GM23338 (cell line): ENCODE measurements at regions not wholly inside any gene's neighbourhood (a gene's known extent, or its start where the extent isn't known, plus 50 kb on each side); places are given as distances from the start of the nearest gene placed in this dataset.

ENCODE experiments used
- ATAC-seq: fragments of 200-7000 bp; cut with Tn5 transposase; 3 replicates; pipeline ENCODE4 v1.9.1; 2020
- DNase-seq: peaks from one replicate; pipeline ENCODE4 v3.0.0-alpha.2; 2015; ENCODE audit warnings: low spot score
- H2AFZ ChIP-seq: fragments of 200-600 bp; sonication (generic); 2 replicates; pipeline ENCODE4 v1.8.0; 2016; ENCODE audit warnings: antibody characterized with exemption, mild to moderate bottlenecking, moderate library complexity
- H3F3A ChIP-seq: fragments of 200-600 bp; sonication (generic); replicated peaks from 2 replicates; pipeline ENCODE4 v1.8.0; 2017; ENCODE audit warnings: antibody characterized with exemption, mixed run types, low read depth
- H3K27ac ChIP-seq: fragments of 200-600 bp; sonication (generic); 2 replicates; pipeline ENCODE4 v1.6.1; 2016; ENCODE audit warnings: low read depth
- H3K27me3 ChIP-seq: fragments of 200-600 bp; sonication (generic); 2 replicates; pipeline ENCODE4 v1.8.0; 2016; ENCODE audit warnings: mild to moderate bottlenecking, mixed run types, moderate library complexity; ENCODE audit not compliant: insufficient read depth
- H3K36me3 ChIP-seq: fragments of 200-600 bp; sonication (generic); 2 replicates; pipeline ENCODE4 v1.8.0; 2016; ENCODE audit warnings: mild to moderate bottlenecking; ENCODE audit not compliant: insufficient read depth
- H3K4me1 ChIP-seq: fragments of 200-600 bp; sonication (generic); 2 replicates; pipeline ENCODE4 v1.8.0; 2016; ENCODE audit warnings: mild to moderate bottlenecking, moderate library complexity; ENCODE audit not compliant: insufficient read depth
- H3K4me2 ChIP-seq: fragments of 200-600 bp; sonication (generic); 2 replicates; pipeline ENCODE4 v1.7.1; 2017; ENCODE audit warnings: mixed run types
- H3K4me3 ChIP-seq: fragments of 200-600 bp; sonication (generic); 2 replicates; pipeline ENCODE4 v1.6.1; 2016; ENCODE audit warnings: mixed run types
- H3K79me2 ChIP-seq: fragments of 200-600 bp; sonication (generic); replicated peaks from 2 replicates; pipeline ENCODE4 v1.8.0; 2017; ENCODE audit warnings: mild to moderate bottlenecking; ENCODE audit not compliant: insufficient read depth
- H3K9me2 ChIP-seq: fragments of 200-600 bp; sonication (generic); 2 replicates; pipeline ENCODE4 v1.8.0; 2017; ENCODE audit not compliant: insufficient read depth
- H4K20me1 ChIP-seq: fragments of 200-600 bp; sonication (generic); replicated peaks from 2 replicates; pipeline ENCODE4 v1.8.0; 2017; ENCODE audit warnings: mild to moderate bottlenecking; ENCODE audit not compliant: insufficient read depth
- H3K27ac Mint-ChIP-seq: 2 replicates; pipeline ENCODE4 v1.8.0; 2020; ENCODE audit warnings: inconsistent platforms, mild to moderate bottlenecking, moderate library complexity, mixed read lengths
- H3K27me3 Mint-ChIP-seq: 3 replicates; pipeline ENCODE4 v1.8.0; 2022; ENCODE audit warnings: low read depth, mild to moderate bottlenecking, moderate library complexity, mixed read lengths, inconsistent platforms; ENCODE audit not compliant: insufficient read depth, poor library complexity
- H3K36me3 Mint-ChIP-seq: 3 replicates; pipeline ENCODE4 v1.8.0; 2021; ENCODE audit warnings: low read depth, mild to moderate bottlenecking, inconsistent platforms, moderate library complexity, mixed read lengths
- H3K4me1 Mint-ChIP-seq: 3 replicates; pipeline ENCODE4 v1.8.0; 2020; ENCODE audit warnings: mild to moderate bottlenecking, inconsistent platforms, mixed read lengths
- H3K4me3 Mint-ChIP-seq: 3 replicates; pipeline ENCODE4 v1.8.0; 2021; ENCODE audit warnings: moderate library complexity, mild to moderate bottlenecking, inconsistent platforms, mixed read lengths
- H3K9me3 Mint-ChIP-seq: 3 replicates; pipeline ENCODE4 v1.8.0; 2020; ENCODE audit warnings: moderate library complexity, mild to moderate bottlenecking, inconsistent platforms, mixed read lengths
- CTCF ChIP-seq, 2 experiments: fragments of 200-600 bp in 1 of 2; sonication (generic) in 1 of 2; conservative IDR thresholded peaks; 2 replicates each; pipeline versions ENCODE4 v1.5.1 to v1.6.1; 2016 to 2017; ENCODE audit warnings: antibody characterized with exemption in 2 of 2, low read depth in 2 of 2, mild to moderate bottlenecking in 2 of 2, moderate library complexity in 1 of 2
- ETS1 ChIP-seq: IDR thresholded peaks from 2 replicates; pipeline ENCODE4 v1.6.1; 2016; ENCODE audit warnings: antibody characterized with exemption
- EZH2 ChIP-seq: fragments of 200-600 bp; sonication (generic); IDR thresholded peaks from one replicate; pipeline ENCODE4 v1.8.0; 2017; ENCODE audit warnings: antibody characterized with exemption, mild to moderate bottlenecking, low read depth; ENCODE audit not compliant: unreplicated experiment
- NANOG ChIP-seq: IDR thresholded peaks from 2 replicates; pipeline ENCODE4 v1.6.1; 2016; ENCODE audit warnings: antibody characterized with exemption, borderline replicate concordance
- REST ChIP-seq: IDR thresholded peaks from one replicate; pipeline ENCODE4 v1.6.1; 2018; ENCODE audit warnings: antibody characterized with exemption; ENCODE audit not compliant: unreplicated experiment
- STAT1 ChIP-seq: IDR thresholded peaks from one replicate; pipeline ENCODE4 v1.6.1; 2016; ENCODE audit warnings: antibody characterized with exemption; ENCODE audit not compliant: unreplicated experiment
- ZNF114 ChIP-seq: fragments of 250-450 bp; sonication (Bioruptor Pico); IDR thresholded peaks from 2 replicates; pipeline ENCODE4 v1.5.0; 2020; ENCODE audit warnings: mild to moderate bottlenecking, moderate library complexity
- ZNF331 ChIP-seq: fragments of 250-450 bp; sonication (Bioruptor Pico); IDR thresholded peaks from 2 replicates; pipeline ENCODE4 v1.5.0; 2020; ENCODE audit warnings: low read depth, mild to moderate bottlenecking, moderate library complexity
- ZNF462 ChIP-seq: fragments of 250-450 bp; sonication (Bioruptor Pico); IDR thresholded peaks from 2 replicates; pipeline ENCODE4 v1.5.0; 2020; ENCODE audit warnings: mild to moderate bottlenecking, moderate library complexity

GRCh38 chr14:44620121-44621019, 113.3 kb upstream of the FSCB start (continued):
- TF ChIP-seq CTCF (conservative IDR thresholded peaks at IDR 0.05; ENCODE audit: low read depth in 2 of 2): no peak
- no peak for TF ChIP-seq ZNF114 (CRISPR knock-in tag)
- TF ChIP-seq EZH2: no peak
- no peak for TF ChIP-seq STAT1
- TF ChIP-seq ZNF331 (CRISPR knock-in tag): no peak
- TF ChIP-seq ZNF462 (CRISPR knock-in tag): no peak

GRCh38 chr14:44616204-44616603, 109.1 kb upstream of the FSCB start:
- Histone ChIP-seq H3K36me3 (no peaks in the 10 kb centered on the region), H3K9me2 (no peaks in the 10 kb centered on the region; the same call in 1 of the 2 replicates), H3K27me3 (no peaks in the 10 kb centered on the region), H3K4me2 (no peak overlapping the region), H4K20me1 (no peaks in the 10 kb centered on the region), H3K27ac (no peak overlapping the region), H3K4me3 (no peak overlapping the region), H2AFZ (no peak overlapping the region), H3K4me1 (no peaks in the 10 kb centered on the region), H3K79me2 (no peaks in the 10 kb centered on the region), H3F3A (no peaks in the 10 kb centered on the region)
- no peaks in the 10 kb centered on the region for H3K4me1 Mint-ChIP-seq
- H3K27ac Mint-ChIP-seq: 0 out of 2 replicates have a peak overlapping the region, but pooled peaks have one; percentile 16
- no peaks in the 10 kb centered on the region for H3K36me3 Mint-ChIP-seq
- ATAC-seq: no peak
- H3K4me3 Mint-ChIP-seq: no peak overlapping the region
- no peaks in the 10 kb centered on the region for H3K27me3 Mint-ChIP-seq
- DNase-seq: no peak
- no peaks in the 10 kb centered on the region for H3K9me3 Mint-ChIP-seq
- TF ChIP-seq NANOG (no peak), REST (no peak), STAT1 (no peak), ETS1 (no peak), ZNF114 (CRISPR knock-in tag) (no peak)
